Natural killer cell (primary cell): ENCODE measurements at regions not wholly inside any gene's neighbourhood (a gene's known extent, or its start where the extent isn't known, plus 50 kb on each side); places are given as distances from the start of the nearest gene placed in this dataset.
"Not testable (repeated sequence)": the region's sequence is repeated elsewhere in the genome, so short reads cannot be mapped to it uniquely, and the experiment has no call there.

ENCODE experiments used
- ATAC-seq, 3 donors: fragments of 150-1000 bp in 2 of 3; fragments of 200-7000 bp in 1 of 3; cut with Tn5 transposase; 1 replicate in 1 of 3; 2 replicates in 2 of 3; pipeline ENCODE4 v1.10.0; 2021; ENCODE audit warnings: mild to moderate bottlenecking in 2 of 3, moderate library complexity in 2 of 3
- DNase-seq, 2 donors: peaks; one replicate each; pipeline versions ENCODE4 v3.0.0 to v3.0.0-alpha.2; 2013 to 2021; ENCODE audit warnings: mixed read lengths in 1 of 2
- H3K27ac ChIP-seq: one replicate; pipeline ENCODE4 v1.5.1; 2013; ENCODE audit warnings: mild to moderate bottlenecking, low read length
- H3K27me3 ChIP-seq: one replicate; pipeline ENCODE4 v1.6.1; 2013; ENCODE audit warnings: low read length; ENCODE audit not compliant: control insufficient read depth, insufficient read depth
- H3K36me3 ChIP-seq: one replicate; pipeline ENCODE4 v1.6.1; 2013; ENCODE audit warnings: low read length; ENCODE audit not compliant: control insufficient read depth, insufficient read depth
- H3K4me1 ChIP-seq: one replicate; pipeline ENCODE4 v1.6.1; 2013; ENCODE audit warnings: low read length; ENCODE audit not compliant: control insufficient read depth, insufficient read depth
- H3K4me3 ChIP-seq: one replicate; pipeline ENCODE4 v1.5.1; 2013; ENCODE audit warnings: low read length
- H3K9me3 ChIP-seq: one replicate; pipeline ENCODE4 v1.6.1; 2013; ENCODE audit warnings: low read length; ENCODE audit not compliant: control insufficient read depth, insufficient read depth
- H3K27ac Mint-ChIP-seq, 2 donors: one replicate each; pipeline ENCODE4 v1.8.0; 2022; ENCODE audit warnings: mild to moderate bottlenecking in 2 of 2, mixed read lengths in 2 of 2, moderate library complexity in 1 of 2
- H3K27me3 Mint-ChIP-seq, 2 donors: one replicate each; pipeline ENCODE4 v1.8.0; 2022; ENCODE audit warnings: low read depth in 2 of 2, mixed read lengths in 2 of 2
- H3K36me3 Mint-ChIP-seq: one replicate; pipeline ENCODE4 v1.8.0; 2022; ENCODE audit warnings: mixed read lengths
- H3K4me1 Mint-ChIP-seq, 2 donors: one replicate each; pipeline ENCODE4 v1.8.0; 2022; ENCODE audit warnings: mixed read lengths in 2 of 2
- H3K4me3 Mint-ChIP-seq: one replicate; pipeline ENCODE4 v1.8.0; 2022; ENCODE audit warnings: mild to moderate bottlenecking, moderate library complexity, mixed read lengths
- H3K9me3 Mint-ChIP-seq, 2 donors: one replicate each; pipeline ENCODE4 v1.8.0; 2022; ENCODE audit warnings: mixed read lengths in 2 of 2
- CTCF ChIP-seq: fragments of 200-600 bp; IDR thresholded peaks from one replicate; pipeline ENCODE4 v1.8.0; 2022; ENCODE audit warnings: antibody characterized with exemption
- WGBS: methylation state at CpG from one replicate; pipeline ENCODE4 v1.1.7; 2013; ENCODE audit warnings: missing lambda C conversion rate; ENCODE audit not compliant: insufficient coverage; 5-methylcytosine and 5-hydroxymethylcytosine counted together
- intact Hi-C: fragments of 100-400 bp; cut with micrococcal nuclease; formaldehyde crosslinking; loops from one replicate; pipeline ENCODE4 v1.14.2; 2022

DNA sequence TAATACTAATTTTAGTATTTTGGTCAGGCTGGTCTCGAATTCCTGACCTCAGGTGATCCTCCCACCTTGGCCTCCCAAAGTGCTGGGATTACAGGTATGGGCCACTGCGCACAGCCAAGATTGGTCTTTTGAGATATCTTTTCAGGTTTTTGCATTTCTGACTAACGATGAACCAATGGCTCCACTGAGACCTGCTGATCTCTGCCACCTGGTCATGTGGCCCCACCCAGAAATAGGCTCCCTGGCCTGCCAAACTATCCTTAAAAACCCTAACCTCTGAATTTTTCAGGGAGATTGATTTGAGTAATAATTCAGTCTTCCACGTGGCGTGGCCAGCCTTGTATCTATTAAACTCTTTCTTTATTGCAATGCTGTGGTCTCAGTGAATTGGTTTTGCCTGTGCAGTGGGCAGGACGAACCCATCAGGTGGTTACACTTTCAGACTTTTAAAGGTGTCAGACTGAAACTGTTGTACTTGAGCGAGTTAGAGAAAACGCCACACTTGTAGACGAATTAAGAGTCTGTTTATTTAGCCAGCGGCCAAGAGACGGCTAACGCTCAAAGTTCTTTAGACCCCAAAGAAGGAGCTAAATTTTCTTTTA, 85.8 kb upstream of the MSH6 start:
- Mint-ChIP-seq H3K4me1 (no peaks in the 10 kb centered on the region), H3K4me3 (no peak overlapping the region), H3K9me3 (no peaks in the 10 kb centered on the region), H3K27ac (no peak overlapping the region), H3K27me3 (peaks cover 17 to 35% of the 10 kb centered on the region in 2 donors), H3K36me3 (no peaks in the 10 kb centered on the region)
- TF ChIP-seq CTCF = no peak
- intact Hi-C loops = no loop called here
- Histone ChIP-seq H3K4me1 (no peaks in the 10 kb centered on the region), H3K9me3 (no peaks in the 10 kb centered on the region), H3K27me3 (no peaks in the 10 kb centered on the region), H3K27ac (no peak overlapping the region), H3K36me3 (no peaks in the 10 kb centered on the region), H3K4me3 (no peak overlapping the region)
- 75% methylated on average over 12 of the region's 12 CpGs for WGBS
- no peak for DNase-seq
- no peak for ATAC-seq

DNA sequence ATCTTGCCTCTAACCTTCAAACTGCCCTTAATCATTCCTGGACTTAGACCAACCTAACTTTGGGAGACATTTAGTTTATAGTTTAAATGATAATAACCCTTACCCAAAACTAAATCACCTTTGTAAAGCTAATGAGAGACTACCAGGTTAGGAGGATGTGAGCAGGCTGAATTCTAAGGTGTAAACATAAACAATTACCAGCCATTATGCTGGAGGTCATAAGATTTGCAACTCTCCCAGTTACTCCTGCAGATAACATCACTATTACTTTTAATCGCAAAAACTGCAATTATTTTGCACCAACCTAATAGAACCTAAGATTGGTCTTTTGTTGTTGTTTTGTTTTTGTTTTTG, 86.5 kb upstream of the MSH6 start:
- Mint-ChIP-seq H3K4me1 (no peaks in the 10 kb centered on the region), H3K4me3 (no peak overlapping the region), H3K9me3 (no peaks in the 10 kb centered on the region), H3K36me3 (no peaks in the 10 kb centered on the region), H3K27me3 (peaks cover 17 to 35% of the 10 kb centered on the region in 2 donors), H3K27ac (no peak overlapping the region)
- no peak for TF ChIP-seq CTCF
- Histone ChIP-seq H3K27me3 (no peaks in the 10 kb centered on the region), H3K36me3 (no peaks in the 10 kb centered on the region), H3K27ac (no peak overlapping the region), H3K9me3 (no peaks in the 10 kb centered on the region), H3K4me3 (no peak overlapping the region), H3K4me1 (no peaks in the 10 kb centered on the region)
- ATAC-seq (no peak), DNase-seq (no peak)
- intact Hi-C loops = no loop called here
- no CpG with 5 or more reads among the region's 1 CpG for WGBS

GRCh38 chr2:47695800-47696477, 87.0 kb upstream of the MSH6 start:
- Mint-ChIP-seq H3K36me3 (no peaks in the 10 kb centered on the region), H3K27me3 (peaks cover 17 to 35% of the 10 kb centered on the region in 2 donors), H3K4me1 (no peaks in the 10 kb centered on the region), H3K4me3 (no peak overlapping the region), H3K27ac (no peak overlapping the region), H3K9me3 (no peaks in the 10 kb centered on the region)
- no peaks in the 10 kb centered on the region for H3K9me3 ChIP-seq
- no peaks in the 10 kb centered on the region for H3K4me1 ChIP-seq
- no peak for ATAC-seq
- intact Hi-C loops = no loop called here
- no peaks in the 10 kb centered on the region for H3K27me3 ChIP-seq
- no peaks in the 10 kb centered on the region for H3K36me3 ChIP-seq
- no peak for TF ChIP-seq CTCF
- H3K4me3 ChIP-seq = no peak overlapping the region
- 59% methylated on average over 12 of the region's 12 CpGs for WGBS
- no peak overlapping the region for H3K27ac ChIP-seq
- DNase-seq = no peak

- H3K4me1 Mint-ChIP-seq = not testable (repeated sequence)
- WGBS = 90% methylated on average over 13 of the region's 13 CpGs
These were observed 88.5 kb upstream of the MSH6 start for GRCh38 chr2:47694451-47694850.

GRCh38 chr2:47690706-47691325, 92.1 kb upstream of the MSH6 start:
- H3K9me3 ChIP-seq, H3K36me3 Mint-ChIP-seq, H3K9me3 Mint-ChIP-seq, ATAC-seq, H3K4me1 ChIP-seq, H3K27me3 Mint-ChIP-seq, H3K4me1 Mint-ChIP-seq, H3K4me3 Mint-ChIP-seq, H3K36me3 ChIP-seq, intact Hi-C loops, H3K4me3 ChIP-seq, H3K27ac ChIP-seq, H3K27me3 ChIP-seq, H3K27ac Mint-ChIP-seq, DNase-seq: not testable (repeated sequence)
- 97% methylated on average over 30 of the region's 44 CpGs for WGBS

More at GRCh38 chr2:47694451-47694850, 88.5 kb upstream of the MSH6 start:
- H3K27me3 Mint-ChIP-seq = peaks cover 17 to 35% of the 10 kb centered on the region in 2 donors
- H3K27me3 ChIP-seq, DNase-seq, H3K36me3 Mint-ChIP-seq, H3K27ac ChIP-seq, H3K4me3 ChIP-seq, H3K4me3 Mint-ChIP-seq, H3K9me3 ChIP-seq, intact Hi-C loops, H3K36me3 ChIP-seq, H3K4me1 ChIP-seq, ATAC-seq, H3K27ac Mint-ChIP-seq, H3K9me3 Mint-ChIP-seq: not testable (repeated sequence)
